ACHN (cell line): ENCODE measurements at regions not wholly inside any gene's neighbourhood (a gene's known extent, or its start where the extent isn't known, plus 50 kb on each side); places are given as distances from the start of the nearest gene placed in this dataset.
"Not testable (repeated sequence)": the region's sequence is repeated elsewhere in the genome, so short reads cannot be mapped to it uniquely, and the experiment has no call there.

Experiments
- DNase-seq: peaks from one replicate; pipeline ENCODE4 v3.0.0-alpha.2; 2015
- in situ Hi-C: cut with HindIII; loops from 2 replicates; pipeline ENCODE4 v1.10.0; 2017; ENCODE audit warnings: low sequenced_read_pairs, low pct_ligation_motif_present, low pct_unique_long_range_greater_than_20kb

GRCh38 chr1:90384193-90384592, 332.9 kb downstream of the BARHL2 start:
- in situ Hi-C loops, result no loop called here
- no peak for DNase-seq

DNA sequence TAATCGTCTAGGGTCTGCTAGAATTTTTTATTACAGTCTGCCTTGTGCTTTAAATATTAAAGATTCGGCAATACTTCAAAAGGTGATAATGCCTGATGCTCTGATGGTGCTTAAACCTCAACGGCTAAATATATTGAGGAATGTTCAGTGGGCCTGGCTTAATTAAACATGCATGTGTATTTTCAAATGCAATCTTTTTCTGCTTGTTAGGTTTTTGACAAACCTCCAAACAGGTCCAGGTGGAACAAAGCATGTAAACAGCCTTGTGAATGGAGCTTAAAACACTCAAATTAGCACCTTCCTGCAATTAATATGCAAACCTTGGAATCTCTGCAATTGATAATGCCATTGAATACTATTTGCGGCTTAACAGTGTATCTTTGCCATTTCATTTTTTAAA, 334.9 kb downstream of the BARHL2 start:
- DNase-seq, result no peak
- in situ Hi-C loops, result no loop called here

GRCh38 chr1:90381598-90381997, 335.5 kb downstream of the BARHL2 start:
- no peak for DNase-seq
- in situ Hi-C loops, result no loop called here

DNA sequence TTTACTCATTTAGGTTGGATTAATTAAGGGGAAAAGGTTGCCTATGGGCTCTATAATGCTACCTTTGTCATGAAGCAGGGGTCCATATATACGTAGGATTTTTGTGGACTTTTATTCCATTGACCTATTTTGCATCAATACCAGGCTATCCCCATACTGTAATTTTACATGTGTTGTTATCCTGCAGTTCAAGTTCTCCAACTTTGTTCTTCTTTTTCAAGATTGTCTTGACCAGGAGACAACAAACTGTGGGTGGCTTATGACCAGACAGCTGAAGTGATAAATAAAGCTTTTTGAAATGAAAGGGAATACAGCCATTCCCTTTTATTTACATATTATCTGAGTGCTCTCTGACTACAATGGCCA, 345.7 kb downstream of the BARHL2 start:
- no peak for DNase-seq
- in situ Hi-C loops, result no loop called here

- DNase-seq, result no peak
- in situ Hi-C loops, result no loop called here
Observed at GRCh38 chr1:90370686-90371447, 346.2 kb downstream of the BARHL2 start.

DNA sequence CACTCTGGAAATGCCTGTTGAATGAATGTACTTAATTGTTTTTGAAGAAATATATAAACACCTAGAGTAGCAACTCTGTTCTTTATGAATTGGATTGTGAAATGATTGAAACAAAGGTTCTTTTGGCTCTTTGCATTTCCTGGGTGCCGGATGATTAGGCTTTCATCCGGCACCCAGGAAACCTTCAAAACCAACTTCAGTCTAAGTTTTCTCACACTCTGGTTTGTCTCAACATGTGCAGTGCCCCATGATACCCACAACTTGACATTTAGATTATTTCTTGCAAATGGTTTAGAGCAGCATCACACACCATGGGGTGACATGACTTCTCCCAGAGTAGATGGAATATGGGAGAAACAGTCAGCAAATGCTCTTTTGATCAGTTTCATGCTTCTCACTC, 354.9 kb downstream of the BARHL2 start:
- in situ Hi-C loops, result no loop called here

GRCh38 chr1:90361026-90361425, 356.1 kb downstream of the BARHL2 start:
- in situ Hi-C loops, result no loop called here
- no peak for DNase-seq

More for the DNA sequence above, 354.9 kb downstream of the BARHL2 start:
- DNase-seq, result no peak

DNA sequence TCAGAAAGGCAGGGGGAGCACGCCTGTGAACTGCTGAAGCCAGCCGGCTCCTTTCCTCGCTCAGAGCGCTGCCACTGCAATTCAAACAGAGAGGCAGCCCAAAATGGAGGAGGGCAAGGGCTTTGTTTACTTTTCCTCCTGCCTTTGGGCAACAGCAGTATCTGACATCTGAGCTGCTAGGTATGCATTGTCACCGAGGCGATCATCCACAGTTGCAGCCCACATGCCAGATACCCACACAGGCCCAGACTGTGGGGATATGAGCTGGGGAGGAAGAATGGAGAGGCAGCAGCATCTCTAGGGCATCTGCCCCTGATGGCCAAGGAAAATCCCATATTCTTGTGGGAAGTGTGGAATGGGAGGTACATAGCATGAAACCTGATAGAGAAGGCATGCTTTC, 357.1 kb downstream of the BARHL2 start:
- in situ Hi-C loops, result no loop called here
- no peak for DNase-seq

GRCh38 chr1:90358448-90358847, 358.7 kb downstream of the BARHL2 start:
- in situ Hi-C loops, result no loop called here
- no peak for DNase-seq

DNA sequence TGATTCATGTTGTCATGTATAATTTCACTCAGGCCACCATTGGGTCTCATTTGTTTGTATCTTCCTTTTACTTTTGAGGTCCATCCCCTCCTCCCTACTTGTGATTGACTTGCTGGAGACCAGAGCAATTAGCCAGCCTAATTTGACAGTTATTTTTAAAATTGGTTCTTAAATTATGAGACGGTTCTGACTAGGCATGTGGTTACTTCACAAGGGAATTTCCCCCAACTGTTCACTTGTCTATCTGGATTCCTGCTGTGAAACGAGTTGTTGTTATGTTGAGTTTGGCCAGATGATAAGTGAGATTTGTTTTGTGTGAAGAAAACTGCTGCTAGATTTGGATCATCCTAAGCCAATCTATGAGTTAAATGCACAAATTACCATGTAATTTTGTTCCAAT, 359.1 kb downstream of the BARHL2 start:
- no peak for DNase-seq

GRCh38 chr1:90356991-90357390, 360.1 kb downstream of the BARHL2 start:
- DNase-seq, result no peak
- in situ Hi-C loops, result no loop called here

More for the DNA sequence above, 359.1 kb downstream of the BARHL2 start:
- in situ Hi-C loops, result no loop called here

DNA sequence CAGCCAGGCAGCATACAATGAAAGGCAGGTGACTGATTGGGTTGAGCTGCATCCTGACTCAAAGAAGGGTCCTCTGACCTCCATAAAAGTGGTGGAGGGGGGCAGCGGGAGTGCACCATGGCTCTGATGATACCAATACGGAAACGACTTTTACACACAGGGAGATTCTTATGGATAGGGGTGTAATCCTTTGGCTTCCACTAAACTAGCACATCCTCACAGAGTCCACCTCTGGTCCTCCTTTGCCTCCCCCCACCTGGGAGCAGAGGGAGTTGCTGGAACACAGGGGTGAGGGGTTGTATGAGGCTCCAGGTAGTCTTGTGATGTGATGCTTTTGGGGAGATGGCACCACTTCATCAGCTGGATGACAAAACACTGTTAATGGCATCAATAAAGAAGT, 361.0 kb downstream of the BARHL2 start:
- in situ Hi-C loops, result no loop called here
- no peak for DNase-seq

GRCh38 chr1:90354704-90355103, 359.8 kb downstream of the ZNF326 start:
- in situ Hi-C loops, result no loop called here
- DNase-seq, result no peak

- in situ Hi-C loops, result no loop called here
- DNase-seq, result no peak
Observed at GRCh38 chr1:90351019-90351418, 356.1 kb downstream of the ZNF326 start.

DNA sequence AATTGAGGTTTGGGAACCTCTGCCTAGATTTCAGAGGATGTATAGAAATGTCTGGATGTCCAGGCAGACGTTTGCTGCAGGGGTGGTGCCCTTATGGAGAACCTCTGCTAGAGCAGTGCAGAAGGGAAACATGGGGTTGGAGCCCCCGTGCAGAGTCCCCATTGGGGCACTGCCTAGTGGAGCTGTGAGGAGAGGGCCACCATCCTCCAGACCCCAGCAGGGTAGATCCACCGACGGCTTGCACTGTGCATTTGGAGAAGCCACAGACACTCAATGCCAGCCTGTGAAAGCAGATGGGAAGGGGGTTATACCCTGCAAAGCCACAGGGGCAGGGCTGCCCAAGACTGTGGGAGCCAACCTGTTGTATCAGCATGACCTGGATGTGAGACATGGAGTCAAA, 354.6 kb downstream of the ZNF326 start:
- in situ Hi-C loops, result no loop called here
- no peak for DNase-seq

DNA sequence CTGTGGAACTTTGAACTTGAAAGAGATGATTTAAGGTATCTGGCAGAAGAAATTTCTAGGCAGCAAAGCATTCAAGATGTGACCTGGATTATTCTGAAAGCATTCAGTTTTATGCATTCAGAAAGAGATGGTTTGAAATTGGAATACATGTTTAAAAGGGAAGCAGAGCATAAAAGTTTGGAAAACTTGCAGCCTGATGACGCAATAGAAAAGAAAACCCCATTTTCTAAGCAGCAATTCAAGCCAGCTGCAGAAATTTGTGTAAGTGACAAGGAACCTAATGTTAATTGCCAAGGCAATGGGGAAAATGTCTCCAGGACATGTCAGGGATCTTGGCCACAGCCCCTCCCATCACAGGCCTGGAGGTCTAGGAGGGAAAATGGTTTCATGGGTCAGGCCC, 354.0 kb downstream of the ZNF326 start:
- in situ Hi-C loops, result no loop called here
- DNase-seq, result no peak

- in situ Hi-C loops, DNase-seq: not testable (repeated sequence)
Observed at GRCh38 chr1:90348459-90348858, 353.5 kb downstream of the ZNF326 start.

DNA sequence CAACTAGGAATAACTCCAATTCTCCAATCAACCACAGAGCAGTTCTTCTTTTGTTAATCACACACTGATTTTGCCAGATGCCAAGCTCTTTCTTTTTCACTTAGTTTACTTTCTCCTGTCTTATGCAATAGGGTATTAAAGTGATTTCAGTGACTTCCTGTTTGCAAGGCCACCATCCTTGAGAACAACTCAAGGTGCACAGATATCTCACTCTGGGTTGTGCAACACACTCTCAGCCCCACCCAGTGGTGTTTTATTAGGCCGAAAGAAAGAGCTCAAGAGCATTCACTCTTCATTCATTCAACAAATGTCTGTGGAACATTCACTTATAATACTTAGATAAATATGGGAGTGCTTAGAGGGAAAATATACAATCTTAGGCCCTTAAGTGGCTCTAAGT, 352.5 kb downstream of the ZNF326 start:
- in situ Hi-C loops, result no loop called here
- no peak for DNase-seq

- DNase-seq, result no peak
- in situ Hi-C loops, result no loop called here
Observed at GRCh38 chr1:90346757-90347156, 351.8 kb downstream of the ZNF326 start.

- DNase-seq, result no peak
- in situ Hi-C loops, result no loop called here
Observed at GRCh38 chr1:90346349-90346748, 351.4 kb downstream of the ZNF326 start.
